HG03159 (cell line): ENCODE measurements at regions not wholly inside any gene's neighbourhood (a gene's known extent, or its start where the extent isn't known, plus 50 kb on each side); places are given as distances from the start of the nearest gene placed in this dataset.
"Not testable (repeated sequence)": the region's sequence is repeated elsewhere in the genome, so short reads cannot be mapped to it uniquely, and the experiment has no call there.

Experiments used
- ATAC-seq: cut with Tn5 transposase; IDR thresholded peaks from one replicate; pipeline ENCODE4 v1.9.1; 2021; ENCODE audit warnings: mild to moderate bottlenecking, moderate library complexity; ENCODE audit not compliant: unreplicated experiment

DNA sequence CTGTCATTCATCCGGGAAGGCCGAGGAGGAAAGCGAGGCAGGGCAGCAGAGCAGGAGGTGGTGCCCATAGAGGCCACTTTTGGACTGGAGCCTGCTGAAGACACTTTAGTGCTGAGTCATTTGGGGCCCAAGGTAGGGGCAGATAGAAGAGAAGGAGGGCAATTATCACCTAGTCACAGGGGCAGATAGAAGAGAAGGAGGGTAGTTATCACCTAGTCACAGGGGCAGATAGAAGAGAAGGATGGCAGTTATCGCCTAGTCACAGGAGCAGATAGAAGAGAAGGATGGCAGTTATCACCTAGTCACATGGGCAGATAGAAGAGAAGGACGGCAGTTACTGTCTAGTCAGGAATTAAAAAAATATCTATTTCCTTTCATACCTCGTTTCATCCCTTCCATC lies 1372.6 kb downstream of the FOXD4L5 start:
- not testable (repeated sequence) for ATAC-seq

DNA sequence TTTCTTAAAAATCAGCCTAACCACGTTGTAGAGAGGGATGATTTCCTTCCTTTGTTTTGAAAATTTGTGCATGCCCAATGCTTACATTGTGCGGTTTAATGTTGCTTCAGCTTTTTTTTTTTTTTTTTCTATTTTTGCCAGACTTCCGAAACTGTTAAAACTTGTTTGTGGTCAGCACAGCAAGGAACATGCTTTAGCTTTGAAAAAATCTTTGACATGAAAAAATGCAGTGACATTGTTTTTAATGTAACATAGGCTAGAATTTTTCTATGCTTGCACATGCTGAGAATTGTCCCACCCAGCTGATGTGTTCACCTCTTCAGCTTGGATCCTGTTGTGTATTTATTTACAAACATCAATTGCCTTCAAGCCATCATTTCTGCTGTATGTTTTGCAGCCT lies 1375.9 kb downstream of the FOXD4L5 start:
- not testable (repeated sequence) for ATAC-seq

DNA sequence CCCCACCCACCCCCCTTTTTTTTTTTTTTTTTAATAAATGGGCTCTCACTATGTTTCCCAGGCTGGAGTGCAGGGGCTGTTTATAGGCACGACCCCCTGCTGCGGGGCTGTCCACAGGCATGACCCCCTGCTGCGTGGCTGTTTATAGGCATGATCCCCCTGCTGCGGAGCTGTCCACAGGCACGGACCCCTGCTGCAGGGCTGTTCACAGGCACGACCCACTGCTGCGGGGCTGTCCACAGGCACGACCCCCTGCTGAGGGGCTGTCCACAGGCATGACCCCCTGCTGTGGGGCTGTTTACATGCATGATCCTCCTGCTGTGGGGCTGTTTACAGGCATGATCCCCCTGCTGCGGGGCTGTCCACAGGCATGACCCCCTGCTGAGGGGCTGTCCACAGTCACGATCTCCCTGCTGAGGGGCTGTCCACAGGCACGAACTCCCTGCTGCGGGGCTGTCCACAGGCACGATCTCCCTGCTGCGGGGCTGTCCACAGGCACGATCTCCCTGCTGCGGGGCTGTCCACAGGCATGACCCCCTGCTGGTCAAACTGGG lies 1385.3 kb downstream of the FOXD4L5 start:
- ATAC-seq, result not testable (repeated sequence)

GRCh38 chr9:63881386-63881785 lies 1403.6 kb downstream of the FOXD4L5 start:
- ATAC-seq, result not testable (repeated sequence)

- ATAC-seq, result not testable (repeated sequence)
Observed at GRCh38 chr9:63876380-63876779, 1408.6 kb downstream of the FOXD4L5 start.

DNA sequence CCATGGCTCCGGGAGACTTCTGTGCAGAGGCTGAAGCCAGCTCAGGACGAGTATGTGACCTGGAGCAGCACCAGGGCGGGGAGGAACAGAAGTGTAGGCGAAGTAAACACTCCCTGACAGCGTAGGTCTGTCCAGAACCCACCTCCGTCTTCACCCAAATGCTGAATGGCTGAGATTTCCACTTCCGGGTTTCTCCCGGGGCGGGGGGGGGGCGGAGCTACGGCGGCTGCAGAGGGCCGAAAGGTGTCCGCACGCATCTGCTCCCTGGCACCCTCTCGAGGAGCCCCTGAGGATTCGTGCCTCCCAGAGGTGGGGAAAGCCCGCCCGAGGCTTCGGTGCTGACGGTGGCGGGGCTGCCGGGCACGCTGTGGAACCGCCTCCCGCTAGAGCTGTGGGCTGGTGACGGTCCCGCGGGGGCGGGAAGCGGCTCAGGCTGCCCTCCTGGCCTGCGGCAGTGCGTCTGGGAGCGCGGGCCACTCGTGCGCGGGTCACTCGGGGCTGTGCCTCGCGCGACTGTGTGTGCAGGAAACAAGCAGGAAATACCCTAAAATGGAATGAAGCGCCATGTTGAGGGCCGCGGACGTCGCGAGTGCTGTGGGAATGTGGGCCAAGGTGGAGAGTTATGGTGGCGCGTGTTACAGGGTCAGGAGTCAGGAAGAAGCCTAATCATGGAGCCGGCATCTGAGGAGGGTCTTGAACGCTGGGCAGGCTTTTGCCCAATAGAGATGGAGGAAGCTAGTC lies 1425.4 kb downstream of the FOXD4L5 start:
- no peak for ATAC-seq

- ATAC-seq, result not testable (repeated sequence)
Observed at GRCh38 chr9:63859090-63859474, 1425.9 kb downstream of the FOXD4L5 start.

DNA sequence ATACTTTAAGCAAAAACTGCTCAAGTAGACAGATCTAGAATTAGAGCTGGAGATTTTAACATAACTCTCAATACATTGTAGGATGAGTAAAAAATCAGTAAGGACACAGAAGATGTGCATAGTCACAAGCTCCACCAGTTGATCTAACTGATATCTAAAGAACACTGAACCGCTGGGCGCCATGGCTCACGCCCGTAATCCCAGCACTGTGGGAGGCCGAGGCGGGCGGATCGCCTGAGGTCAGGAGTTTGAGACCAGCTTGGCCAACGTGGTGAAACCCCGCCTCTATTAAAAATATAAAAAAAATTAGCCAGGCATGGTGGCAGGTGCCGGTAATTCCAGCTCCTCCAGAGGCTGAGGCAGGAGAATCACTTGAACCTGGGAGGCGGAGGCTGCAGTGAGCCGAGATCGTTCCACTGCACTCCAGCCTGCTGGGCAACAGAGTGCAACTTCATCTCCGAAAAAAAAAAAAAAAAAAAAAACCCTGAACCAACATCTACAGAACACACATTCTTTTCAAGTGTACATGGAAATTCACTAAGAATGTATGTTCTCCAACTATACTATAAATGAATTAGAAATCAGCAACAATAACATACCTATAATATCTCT lies 1431.8 kb downstream of the FOXD4L5 start:
- ATAC-seq, result not testable (repeated sequence)

GRCh38 chr9:63824804-63825203 lies 1460.2 kb downstream of the FOXD4L5 start:
- not testable (repeated sequence) for ATAC-seq

DNA sequence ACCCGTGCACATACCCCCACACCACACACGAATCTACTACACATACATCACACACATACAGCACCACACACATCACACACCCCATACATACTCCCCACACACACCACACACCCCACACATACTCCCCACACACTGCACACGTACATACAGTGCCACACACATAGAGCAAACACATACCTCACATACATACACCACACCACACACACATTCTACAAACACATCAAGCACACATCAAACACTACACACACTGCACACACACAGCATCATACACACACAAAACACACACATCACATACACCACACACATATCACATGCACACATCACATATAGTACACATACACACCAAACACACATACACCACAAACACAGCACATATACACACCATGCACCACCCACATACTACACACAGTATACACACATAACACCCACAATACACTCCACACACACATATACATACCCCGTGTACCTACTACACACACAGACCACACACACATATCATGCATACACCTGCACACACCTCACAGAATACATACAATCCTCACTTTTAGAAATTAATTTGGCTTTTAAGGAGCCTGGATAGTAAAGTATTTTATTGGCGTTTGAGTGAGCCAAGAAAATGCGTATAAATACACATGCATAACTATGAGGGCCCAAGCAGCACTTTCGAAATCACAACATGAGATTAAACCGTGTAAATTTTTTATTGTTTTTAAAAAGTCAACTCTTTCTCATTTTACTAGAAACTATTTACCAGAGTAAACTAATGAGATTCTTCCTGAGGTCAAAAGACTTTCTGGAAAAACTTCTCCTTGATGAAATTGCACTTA lies 1461.4 kb downstream of the FOXD4L5 start:
- not testable (repeated sequence) for ATAC-seq

DNA sequence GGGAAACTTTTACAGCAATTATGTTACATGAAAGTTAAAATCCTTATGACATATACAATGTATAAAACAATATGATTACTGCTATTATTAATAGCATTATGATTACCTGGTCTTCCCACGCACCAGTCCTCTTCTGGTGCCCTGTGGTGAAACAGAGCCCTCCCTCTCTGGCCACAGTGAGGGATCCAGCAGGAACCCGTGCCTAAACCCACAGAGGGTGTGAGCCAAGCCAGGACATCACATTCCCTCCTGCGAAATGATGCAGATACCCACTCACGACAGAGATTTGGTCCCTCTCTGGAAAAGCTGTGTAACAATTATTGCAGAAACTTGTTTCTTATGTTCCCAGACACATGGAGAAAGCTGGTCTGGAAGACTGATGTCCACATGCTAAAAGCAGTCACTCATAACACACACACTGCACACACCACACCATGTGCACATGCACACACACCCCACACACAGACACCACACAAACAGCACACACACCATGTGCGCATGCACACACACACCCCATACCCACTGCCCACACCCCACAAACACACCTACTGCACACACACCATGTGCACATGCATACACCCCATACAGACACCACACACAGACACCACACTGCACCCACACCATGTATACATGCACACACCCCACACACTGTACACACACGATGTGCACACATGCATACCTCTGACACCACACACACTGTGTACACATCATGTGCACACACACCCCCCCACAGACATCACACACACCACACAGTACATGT lies 1462.2 kb downstream of the FOXD4L5 start:
- ATAC-seq, result not testable (repeated sequence)

DNA sequence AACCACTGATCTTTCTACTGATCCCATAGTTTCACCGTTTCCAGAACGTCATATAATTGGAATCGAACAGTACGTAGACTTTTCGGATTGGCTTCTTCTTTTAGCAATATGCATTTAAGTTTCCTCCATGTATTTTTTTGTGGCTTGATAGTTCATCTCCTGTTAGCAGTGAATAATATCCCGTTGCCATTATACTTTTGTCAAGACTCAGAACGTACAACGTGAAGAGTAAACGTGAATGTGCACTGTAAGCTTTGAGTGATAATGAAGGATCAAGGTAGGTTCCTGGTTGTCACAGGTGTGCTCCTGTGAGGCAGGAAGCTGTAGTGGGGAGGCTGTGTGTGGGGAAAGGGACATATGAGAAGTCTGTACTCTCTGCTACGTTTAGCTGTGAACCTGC lies 1463.7 kb downstream of the FOXD4L5 start:
- not testable (repeated sequence) for ATAC-seq

GRCh38 chr9:63820882-63821281 lies 1464.1 kb downstream of the FOXD4L5 start:
- not testable (repeated sequence) for ATAC-seq

GRCh38 chr9:63820383-63820782 lies 1464.6 kb downstream of the FOXD4L5 start:
- not testable (repeated sequence) for ATAC-seq

DNA sequence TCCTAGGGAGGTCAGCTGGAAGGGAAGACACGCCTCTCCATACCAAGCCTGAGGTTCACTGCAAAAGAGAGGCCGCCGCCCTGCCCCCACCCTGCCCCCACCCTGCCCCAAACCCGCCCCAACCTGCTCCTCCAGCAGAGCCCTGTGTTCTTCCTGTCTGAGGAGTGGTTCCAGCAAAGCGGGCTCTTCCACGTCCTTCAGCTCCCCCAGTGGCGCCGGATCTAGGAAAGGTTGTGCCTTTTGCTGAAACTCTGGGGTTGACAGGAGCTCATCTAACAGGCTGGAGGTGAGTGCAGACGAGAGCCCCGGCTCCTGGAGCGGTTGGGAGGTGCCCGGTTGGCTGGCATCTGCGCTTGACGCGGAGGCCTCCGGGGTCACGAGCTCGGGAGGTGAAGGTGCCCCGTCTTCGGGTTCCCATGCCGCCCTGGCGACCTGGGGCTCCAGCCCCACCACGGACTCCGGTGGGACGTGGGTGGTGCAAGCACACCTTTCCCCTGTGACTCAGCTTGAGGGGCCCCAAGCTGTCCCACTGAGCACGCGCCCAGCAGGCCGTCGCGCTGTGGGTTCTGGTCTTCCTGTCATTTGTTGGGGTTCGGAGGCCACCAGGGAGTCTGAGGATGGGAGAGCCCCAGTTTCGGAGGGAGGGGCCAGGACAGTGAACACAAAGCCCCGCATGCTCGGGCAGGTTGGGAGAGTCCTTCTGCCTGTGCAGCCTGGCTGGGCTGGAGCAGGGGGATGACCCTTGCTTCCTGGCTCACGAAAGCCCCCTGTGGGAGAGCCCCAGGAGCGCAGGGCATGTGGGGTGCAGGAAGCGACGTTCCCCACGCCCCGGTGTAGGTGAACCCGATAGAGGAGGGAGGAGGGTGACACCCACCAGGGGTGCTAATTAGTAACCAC lies 1467.1 kb downstream of the FOXD4L5 start:
- peak; percentile 53 for ATAC-seq

- ATAC-seq, result peak; percentile 64
Observed at GRCh38 chr9:63816751-63817621, 1468.0 kb downstream of the FOXD4L5 start.

DNA sequence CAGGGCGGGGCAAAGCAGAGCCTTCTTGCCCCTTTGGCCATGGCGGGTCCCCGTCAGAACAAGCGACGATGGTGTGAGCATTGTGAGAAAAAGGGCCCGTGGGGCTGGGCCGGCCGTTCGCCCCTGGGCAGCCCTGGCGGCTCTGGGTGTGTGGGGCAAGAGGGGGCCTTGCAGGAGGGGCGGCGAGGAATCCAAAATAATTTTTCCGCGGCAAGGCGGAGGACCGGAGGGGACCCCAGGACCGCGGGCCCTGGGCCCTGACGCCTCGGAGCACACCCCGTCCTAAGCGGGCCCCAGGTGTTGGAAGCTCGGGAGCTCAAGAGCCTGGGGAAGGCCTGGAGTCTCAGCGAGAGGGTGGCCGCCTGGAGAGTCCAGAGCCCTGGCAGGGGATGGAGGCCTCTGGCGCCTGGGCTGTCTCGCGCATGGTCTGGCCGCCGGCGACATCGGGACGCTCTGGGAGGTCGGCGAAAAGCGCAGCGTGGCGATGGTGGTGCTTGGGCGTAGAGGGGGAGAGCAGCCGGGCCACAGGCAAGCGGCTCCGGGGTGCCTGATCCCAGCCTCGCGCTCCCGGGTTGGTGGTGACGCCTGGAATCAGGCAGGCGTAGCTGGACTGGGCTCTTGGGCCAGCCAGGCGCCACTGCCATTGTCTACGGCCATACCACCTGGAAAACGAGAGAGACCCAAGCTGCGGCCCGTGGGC lies 1469.9 kb downstream of the FOXD4L5 start:
- not testable (repeated sequence) for ATAC-seq
